HEK293 (cell line): ENCODE measurements at regions not wholly inside any gene's neighbourhood (a gene's known extent, or its start where the extent isn't known, plus 50 kb on each side); places are given as distances from the start of the nearest gene placed in this dataset.
"Not testable (repeated sequence)": the region's sequence is repeated elsewhere in the genome, so short reads cannot be mapped to it uniquely, and the experiment has no call there.

ENCODE experiments used
- CTCF ChIA-PET: fragments of 350-600 bp; formaldehyde crosslinking; extraction: SDS; loops from one replicate; lab custom pipeline; 2021; ENCODE audit warnings: antibody characterized with exemption; lab: Yijun Ruan, JAX
- POLR2A ChIA-PET: fragments of 300-600 bp; formaldehyde crosslinking; extraction: SDS; loops from one replicate; lab custom pipeline; 2020; ENCODE audit warnings: antibody characterized with exemption, inconsistent platforms; lab: Yijun Ruan, JAX
- H3K27ac ChIP-seq: fragments of 200-500 bp; sonication (Bioruptor generic); 2 replicates; pipeline ENCODE4 v1.5.1; 2014; ENCODE audit warnings: low read depth, low read length, control low read depth, inconsistent platforms; ENCODE audit errors: extremely low read depth
- H3K36me3 ChIP-seq, 2 experiments: fragments of 200-500 bp in 1 of 2; sonication (Bioruptor generic) in 1 of 2; 1 replicate in 1 of 2; 2 replicates in 1 of 2; pipeline ENCODE4 v1.5.1; 2014 to 2017; ENCODE audit warnings: inconsistent platforms in 2 of 2, low read length in 2 of 2; ENCODE audit not compliant: control insufficient read depth in 2 of 2, insufficient read depth in 1 of 2
- H3K4me1 ChIP-seq: fragments of 200-500 bp; sonication (Bioruptor generic); 2 replicates; pipeline ENCODE4 v1.5.1; 2014; ENCODE audit warnings: mild to moderate bottlenecking, low read length, inconsistent platforms; ENCODE audit not compliant: control insufficient read depth, insufficient read depth
- H3K4me3 ChIP-seq: 2 replicates; pipeline ENCODE4 v1.5.1; 2011; ENCODE audit warnings: low read depth, mild to moderate bottlenecking, control low read depth, low read length, moderate library complexity
- H3K9me3 ChIP-seq: fragments of 200-500 bp; sonication (Bioruptor generic); 2 replicates; pipeline ENCODE4 v1.5.1; 2014; ENCODE audit warnings: low read depth, low read length, inconsistent platforms; ENCODE audit not compliant: control insufficient read depth, insufficient read depth
- EGR2 ChIP-seq: fragments of 450-650 bp; formaldehyde crosslinking; IDR thresholded peaks from 2 replicates; pipeline ENCODE4 v1.5.1; 2016; ENCODE audit warnings: low read depth, missing biosample characterization, missing genetic modification characterization
- ZFHX2 ChIP-seq: fragments of 450-650 bp; formaldehyde crosslinking; conservative IDR thresholded peaks from 2 replicates; pipeline ENCODE4 v1.5.1; 2016; ENCODE audit warnings: missing biosample characterization, missing genetic modification characterization
- ZNF10 ChIP-seq: fragments of 450-650 bp; formaldehyde crosslinking; IDR thresholded peaks from 2 replicates; pipeline ENCODE4 v1.5.1; 2017; ENCODE audit warnings: missing biosample characterization, missing genetic modification characterization
- ZNF114 ChIP-seq: fragments of 450-650 bp; formaldehyde crosslinking; IDR thresholded peaks from 2 replicates; pipeline ENCODE4 v1.5.0; 2017; ENCODE audit warnings: missing biosample characterization, missing genetic modification characterization
- ZNF157 ChIP-seq: fragments of 450-650 bp; formaldehyde crosslinking; IDR thresholded peaks from 2 replicates; pipeline ENCODE4 v1.5.1; 2016; ENCODE audit warnings: missing biosample characterization, missing genetic modification characterization
- ZNF202 ChIP-seq: fragments of 450-650 bp; formaldehyde crosslinking; IDR thresholded peaks from 2 replicates; pipeline ENCODE4 v1.5.1; 2016; ENCODE audit warnings: missing biosample characterization, missing genetic modification characterization, borderline replicate concordance
- ZNF24 ChIP-seq: fragments of 450-650 bp; formaldehyde crosslinking; IDR thresholded peaks from 2 replicates; pipeline ENCODE4 v1.5.1; 2016; ENCODE audit warnings: missing biosample characterization, missing genetic modification characterization
- ZNF366 ChIP-seq: fragments of 450-650 bp; formaldehyde crosslinking; conservative IDR thresholded peaks from 2 replicates; pipeline ENCODE4 v1.5.1; 2016; ENCODE audit warnings: missing biosample characterization, missing genetic modification characterization
- ZNF513 ChIP-seq: fragments of 450-650 bp; IDR thresholded peaks from 2 replicates; pipeline ENCODE4 v1.5.1; 2018; ENCODE audit warnings: missing biosample characterization, missing genetic modification characterization
- ZNF560 ChIP-seq: fragments of 450-650 bp; formaldehyde crosslinking; IDR thresholded peaks from 2 replicates; pipeline ENCODE4 v1.5.1; 2017; ENCODE audit warnings: missing biosample characterization, missing genetic modification characterization, borderline replicate concordance
- ZNF571 ChIP-seq: fragments of 450-650 bp; formaldehyde crosslinking; IDR thresholded peaks from 2 replicates; pipeline ENCODE4 v1.5.0; 2017; ENCODE audit warnings: missing biosample characterization, missing genetic modification characterization
- ZNF707 ChIP-seq: fragments of 450-650 bp; formaldehyde crosslinking; IDR thresholded peaks from 2 replicates; pipeline ENCODE4 v1.5.1; 2016; ENCODE audit warnings: missing biosample characterization, missing genetic modification characterization
- ZSCAN30 ChIP-seq: fragments of 450-650 bp; IDR thresholded peaks from 2 replicates; pipeline ENCODE4 v1.5.1; 2018; ENCODE audit warnings: missing biosample characterization, mild to moderate bottlenecking, missing genetic modification characterization, moderate library complexity
- TF ChIP-seq, protein P1 (sequence below): fragments of 450-650 bp; formaldehyde crosslinking; IDR thresholded peaks from 2 replicates; pipeline ENCODE4 v1.5.1; 2016; ENCODE audit warnings: missing biosample characterization, missing genetic modification characterization, borderline replicate concordance

DNA sequence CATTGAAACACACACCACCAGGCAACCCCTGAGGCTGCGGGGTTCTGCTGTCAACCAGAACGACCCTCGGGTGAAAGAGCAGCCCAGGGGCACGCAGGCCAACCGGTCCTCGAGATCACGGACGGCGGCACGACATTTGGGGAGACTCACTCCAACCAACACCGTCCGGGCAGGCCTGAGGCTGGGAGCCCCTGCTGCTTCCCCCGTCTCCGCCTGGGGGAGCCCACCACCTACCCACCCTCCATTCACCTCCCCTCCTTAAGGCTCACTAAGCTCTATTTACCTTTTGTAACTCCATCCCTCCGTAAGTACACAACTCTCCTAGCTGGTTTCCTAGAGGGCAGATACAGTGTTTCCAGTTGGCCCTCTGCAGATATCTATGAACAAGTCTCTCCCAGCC is 971.3 kb upstream of the DEFB115 start:
- Histone ChIP-seq H3K36me3 (no peaks in the 10 kb centered on the region), H3K9me3 (no peaks in the 10 kb centered on the region), H3K27ac (no peak overlapping the region), H3K4me3 (no peak overlapping the region), H3K4me1 (no peaks in the 10 kb centered on the region)
- ChIA-PET POLR2A (no interaction called here), CTCF (no interaction called here)
- TF ChIP-seq ZNF571 = no peak
- no peak for TF ChIP-seq ZSCAN30 (tag by site-specific recombination)
- TF ChIP-seq ZNF513 (tag by site-specific recombination) = no peak
- no peak for TF ChIP-seq ZNF202 (tag by site-specific recombination)
- no peak for TF ChIP-seq ZNF560 (tag by site-specific recombination)
- no peak for TF ChIP-seq ZNF707 (tag by site-specific recombination)
- no peak for TF ChIP-seq ZNF114
- TF ChIP-seq ZNF10 (tag by site-specific recombination) = no peak
- TF ChIP-seq ZNF24 (tag by site-specific recombination) = no peak
- TF ChIP-seq, protein P1, sequence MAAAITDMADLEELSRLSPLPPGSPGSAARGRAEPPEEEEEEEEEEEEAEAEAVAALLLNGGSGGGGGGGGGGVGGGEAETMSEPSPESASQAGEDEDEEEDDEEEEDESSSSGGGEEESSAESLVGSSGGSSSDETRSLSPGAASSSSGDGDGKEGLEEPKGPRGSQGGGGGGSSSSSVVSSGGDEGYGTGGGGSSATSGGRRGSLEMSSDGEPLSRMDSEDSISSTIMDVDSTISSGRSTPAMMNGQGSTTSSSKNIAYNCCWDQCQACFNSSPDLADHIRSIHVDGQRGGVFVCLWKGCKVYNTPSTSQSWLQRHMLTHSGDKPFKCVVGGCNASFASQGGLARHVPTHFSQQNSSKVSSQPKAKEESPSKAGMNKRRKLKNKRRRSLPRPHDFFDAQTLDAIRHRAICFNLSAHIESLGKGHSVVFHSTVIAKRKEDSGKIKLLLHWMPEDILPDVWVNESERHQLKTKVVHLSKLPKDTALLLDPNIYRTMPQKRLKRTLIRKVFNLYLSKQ (tag by site-specific recombination) = no peak
- no peak for TF ChIP-seq ZNF157 (tag by site-specific recombination)
- TF ChIP-seq, all 188 proteins: peak for 0

- H3K4me3 ChIP-seq, POLR2A ChIA-PET, H3K36me3 ChIP-seq, CTCF ChIA-PET, H3K4me1 ChIP-seq, H3K27ac ChIP-seq, H3K9me3 ChIP-seq: not testable (repeated sequence)
Measured at GRCh38 chr20:30287459-30287858, 970.0 kb upstream of the DEFB115 start.

- H3K4me3 ChIP-seq = no peak overlapping the region
- H3K4me1 ChIP-seq = no peaks in the 10 kb centered on the region
- POLR2A ChIA-PET = no interaction called here
- no peaks in the 10 kb centered on the region for H3K36me3 ChIP-seq
- H3K27ac ChIP-seq = no peak overlapping the region
- CTCF ChIA-PET = no interaction called here
- TF ChIP-seq ZNF366 (tag by site-specific recombination) = no peak
- TF ChIP-seq, all 188 proteins: peak for 0
- H3K9me3 ChIP-seq = no peaks in the 10 kb centered on the region
Measured at GRCh38 chr20:30288346-30288745, 969.1 kb upstream of the DEFB115 start.

GRCh38 chr20:30289049-30289448 is 968.4 kb upstream of the DEFB115 start:
- H3K27ac ChIP-seq = not testable (repeated sequence)
- peak; percentile 93 for TF ChIP-seq EGR2 (tag by site-specific recombination)
- peak; percentile 90 for TF ChIP-seq ZFHX2 (tag by site-specific recombination)
- TF ChIP-seq, all 188 proteins: peak for 2; not testable (repeated sequence) for 186
- H3K4me3 ChIP-seq, H3K9me3 ChIP-seq, CTCF ChIA-PET, H3K36me3 ChIP-seq, H3K4me1 ChIP-seq, POLR2A ChIA-PET: not testable (repeated sequence)

GRCh38 chr20:30289711-30290141 is 967.7 kb upstream of the DEFB115 start:
- H3K4me1 ChIP-seq, H3K4me3 ChIP-seq, POLR2A ChIA-PET, H3K9me3 ChIP-seq, CTCF ChIA-PET, H3K27ac ChIP-seq, H3K36me3 ChIP-seq: not testable (repeated sequence)
